Right atrium auricular region (tissue), 2 donors: ENCODE measurements at regions not wholly inside any gene's neighbourhood (a gene's known extent, or its start where the extent isn't known, plus 50 kb on each side); places are given as distances from the start of the nearest gene placed in this dataset.
A peak's percentile ranks its signal among the peaks of the same experiment; 100 is the strongest.

Experiments
- DNase-seq: peaks from one replicate; pipeline ENCODE4 v3.0.0-alpha.2; 2019; ENCODE audit warnings: low spot score
- H3K27ac ChIP-seq, 2 donors: fragments of 200-600 bp; sonication (generic); 1 replicate in 1 of 2; 2 replicates in 1 of 2; pipeline ENCODE4 v1.5.1; 2016 to 2019
- H3K27me3 ChIP-seq, 2 donors: fragments of 200-600 bp; sonication (generic); one replicate each; pipeline versions ENCODE4 v1.5.1 to v1.6.0; 2017 to 2019
- H3K36me3 ChIP-seq: fragments of 200-600 bp; sonication (generic); one replicate; pipeline ENCODE4 v1.5.1; 2016
- H3K4me1 ChIP-seq, 2 donors: fragments of 200-600 bp; sonication (generic); one replicate each; pipeline versions ENCODE4 v1.5.1 to v1.6.0; 2017 to 2019
- H3K4me3 ChIP-seq, 2 donors: fragments of 200-600 bp; sonication (generic); 1 replicate in 1 of 2; 2 replicates in 1 of 2; pipeline ENCODE4 v1.5.1; 2017 to 2019; ENCODE audit warnings: mild to moderate bottlenecking in 1 of 2, moderate library complexity in 1 of 2
- H3K9me3 ChIP-seq, 2 donors: fragments of 200-600 bp; sonication (generic); one replicate each; pipeline ENCODE4 v1.5.1; 2019
- TF ChIP-seq, protein P1 (sequence below), 2 donors: fragments of 200-600 bp; sonication (generic); IDR thresholded peaks; one replicate each; pipeline ENCODE4 v1.5.1; 2019; ENCODE audit warnings: antibody characterized with exemption in 2 of 2

DNA sequence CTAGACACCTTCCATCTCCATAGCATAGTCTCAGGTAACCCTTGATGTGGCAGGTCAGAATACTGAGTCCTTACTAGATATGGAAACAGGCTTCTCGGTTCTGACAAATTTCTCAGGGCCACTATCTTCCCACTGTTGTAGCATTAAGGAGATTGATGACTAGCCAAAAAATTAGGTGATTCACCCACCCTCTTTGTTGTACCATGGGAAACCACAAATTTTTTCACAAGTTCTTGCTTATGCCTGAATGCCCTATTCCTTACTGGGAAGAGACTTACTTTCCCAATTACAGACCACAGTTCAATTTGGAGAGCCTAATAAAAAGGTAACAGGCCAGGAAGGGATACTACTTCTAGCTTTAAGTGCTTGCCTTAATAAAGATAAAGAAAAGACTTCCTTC is 948.8 kb downstream of the GRM8 start:
- Histone ChIP-seq H3K27ac (no peak overlapping the region), H3K36me3 (no peaks in the 10 kb centered on the region), H3K9me3 (no peaks in the 10 kb centered on the region), H3K4me1 (no peaks in the 10 kb centered on the region), H3K4me3 (no peak overlapping the region), H3K27me3 (no peaks in the 10 kb centered on the region)
- TF ChIP-seq, protein P1, sequence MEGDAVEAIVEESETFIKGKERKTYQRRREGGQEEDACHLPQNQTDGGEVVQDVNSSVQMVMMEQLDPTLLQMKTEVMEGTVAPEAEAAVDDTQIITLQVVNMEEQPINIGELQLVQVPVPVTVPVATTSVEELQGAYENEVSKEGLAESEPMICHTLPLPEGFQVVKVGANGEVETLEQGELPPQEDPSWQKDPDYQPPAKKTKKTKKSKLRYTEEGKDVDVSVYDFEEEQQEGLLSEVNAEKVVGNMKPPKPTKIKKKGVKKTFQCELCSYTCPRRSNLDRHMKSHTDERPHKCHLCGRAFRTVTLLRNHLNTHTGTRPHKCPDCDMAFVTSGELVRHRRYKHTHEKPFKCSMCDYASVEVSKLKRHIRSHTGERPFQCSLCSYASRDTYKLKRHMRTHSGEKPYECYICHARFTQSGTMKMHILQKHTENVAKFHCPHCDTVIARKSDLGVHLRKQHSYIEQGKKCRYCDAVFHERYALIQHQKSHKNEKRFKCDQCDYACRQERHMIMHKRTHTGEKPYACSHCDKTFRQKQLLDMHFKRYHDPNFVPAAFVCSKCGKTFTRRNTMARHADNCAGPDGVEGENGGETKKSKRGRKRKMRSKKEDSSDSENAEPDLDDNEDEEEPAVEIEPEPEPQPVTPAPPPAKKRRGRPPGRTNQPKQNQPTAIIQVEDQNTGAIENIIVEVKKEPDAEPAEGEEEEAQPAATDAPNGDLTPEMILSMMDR (IDR thresholded peaks at IDR 0.05) = no peak
- no peak for DNase-seq

DNA sequence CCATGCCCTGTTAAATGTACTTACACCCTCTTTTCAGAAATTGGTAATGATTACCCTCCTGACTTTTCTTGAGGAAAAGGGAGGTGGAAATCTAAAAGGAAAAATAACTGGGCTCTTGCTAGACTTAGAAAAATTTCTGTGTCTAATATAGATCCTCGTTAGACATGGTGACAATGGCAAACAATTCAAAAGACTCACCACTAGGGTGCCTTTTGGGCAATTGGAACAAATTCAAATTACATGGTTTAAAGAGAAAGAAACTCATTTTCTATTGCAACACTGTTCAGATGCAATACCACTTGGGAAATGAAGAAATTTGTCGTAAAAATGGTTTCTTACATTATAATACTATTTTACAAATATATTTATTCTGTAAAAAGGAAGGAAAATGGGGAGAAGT is 950.1 kb downstream of the GRM8 start:
- H3K9me3 ChIP-seq = no peaks in the 10 kb centered on the region
- no peak for DNase-seq
- H3K27ac ChIP-seq = no peak overlapping the region
- no peaks in the 10 kb centered on the region for H3K4me1 ChIP-seq
- no peaks in the 10 kb centered on the region for H3K27me3 ChIP-seq
- no peaks in the 10 kb centered on the region for H3K36me3 ChIP-seq
- H3K4me3 ChIP-seq = no peak overlapping the region
- TF ChIP-seq, protein P1 (IDR thresholded peaks at IDR 0.05) = peak in 1 of 2 donors; percentile 16

DNA sequence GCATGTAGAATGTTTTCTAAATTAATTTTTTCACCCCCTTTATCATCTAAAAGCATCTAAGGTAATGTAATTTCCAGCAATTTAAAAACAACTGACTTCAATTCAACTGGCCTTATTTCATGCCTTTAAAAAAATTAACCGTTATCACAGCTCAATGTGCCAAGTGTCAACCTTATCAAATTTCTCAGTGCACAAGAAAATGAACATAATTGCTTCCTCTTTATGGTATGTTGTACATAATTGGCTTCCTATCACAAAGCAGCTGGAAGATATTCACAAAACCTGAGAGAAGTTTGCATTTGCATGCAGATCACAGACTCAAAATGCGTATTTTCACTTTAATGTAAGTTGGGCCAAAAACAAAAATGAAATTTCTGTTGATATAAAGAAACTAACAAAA is 966.4 kb downstream of the GRM8 start:
- no peaks in the 10 kb centered on the region for H3K27me3 ChIP-seq
- H3K27ac ChIP-seq = no peak overlapping the region
- H3K4me1 ChIP-seq = no peaks in the 10 kb centered on the region
- no peak overlapping the region for H3K4me3 ChIP-seq
- no peaks in the 10 kb centered on the region for H3K9me3 ChIP-seq
- H3K36me3 ChIP-seq = no peaks in the 10 kb centered on the region
- TF ChIP-seq, protein P1 (IDR thresholded peaks at IDR 0.05) = no peak
- DNase-seq = no peak

DNA sequence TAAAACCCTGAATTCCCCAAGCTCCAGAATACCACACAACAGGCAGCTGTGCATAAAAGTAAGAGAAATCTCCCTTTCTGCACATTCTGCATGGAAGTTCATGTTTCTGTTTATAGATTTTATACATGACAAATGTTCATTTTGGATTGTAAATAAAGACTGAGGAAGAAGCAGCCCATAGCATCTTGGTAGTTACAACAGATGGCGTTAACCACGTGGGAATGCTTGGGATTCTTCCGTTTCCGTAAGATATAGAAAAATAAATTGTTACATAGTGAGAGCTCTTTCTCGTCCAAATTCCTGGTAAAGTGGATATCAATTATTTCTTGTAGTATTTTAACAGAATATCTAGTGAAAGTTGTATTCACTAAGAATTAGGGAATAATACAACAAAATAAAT is 1016.5 kb downstream of the GRM8 start:
- TF ChIP-seq, protein P1 (IDR thresholded peaks at IDR 0.05) = no peak
- Histone ChIP-seq H3K36me3 (no peaks in the 10 kb centered on the region), H3K4me3 (no peak overlapping the region), H3K9me3 (no peaks in the 10 kb centered on the region), H3K27ac (no peak overlapping the region), H3K4me1 (no peaks in the 10 kb centered on the region), H3K27me3 (no peaks in the 10 kb centered on the region)
- DNase-seq = no peak

DNA sequence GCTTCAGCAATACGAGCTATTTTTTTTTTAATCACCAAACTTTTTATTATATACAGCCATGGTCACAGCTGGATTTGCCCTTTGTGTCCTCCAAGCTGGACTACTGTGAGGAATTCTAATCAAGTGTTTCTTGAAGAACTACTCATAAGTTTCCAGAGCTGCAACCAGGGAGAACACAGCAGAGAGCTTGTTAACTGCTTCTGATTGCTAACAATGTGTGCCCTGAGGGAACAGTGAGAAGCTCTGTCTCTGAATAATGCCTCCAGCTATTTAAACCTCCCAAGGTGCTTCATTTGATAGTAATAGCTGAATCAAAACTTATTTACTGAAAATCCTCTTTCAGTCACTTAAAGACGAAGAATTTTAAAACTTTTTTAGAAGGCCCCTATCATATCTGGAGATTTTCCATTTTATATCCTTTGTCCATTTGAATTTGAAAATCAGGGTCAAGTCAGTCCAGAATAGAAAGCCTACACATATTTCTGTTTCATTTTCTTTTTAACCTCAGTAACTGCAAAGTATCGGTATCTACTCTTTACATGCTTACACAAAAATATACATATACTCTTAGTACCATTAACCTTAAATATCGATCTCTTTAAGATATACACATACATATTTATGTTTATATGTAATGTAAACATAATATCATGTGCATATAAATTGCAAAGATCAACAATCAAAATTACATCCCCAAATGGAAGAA is 1024.2 kb downstream of the GRM8 start:
- Histone ChIP-seq H3K4me1 (no peaks in the 10 kb centered on the region), H3K27me3 (no peaks in the 10 kb centered on the region), H3K36me3 (no peaks in the 10 kb centered on the region), H3K27ac (no peak overlapping the region), H3K4me3 (no peak overlapping the region), H3K9me3 (no peaks in the 10 kb centered on the region)
- TF ChIP-seq, protein P1 (IDR thresholded peaks at IDR 0.05) = no peak
- no peak for DNase-seq

DNA sequence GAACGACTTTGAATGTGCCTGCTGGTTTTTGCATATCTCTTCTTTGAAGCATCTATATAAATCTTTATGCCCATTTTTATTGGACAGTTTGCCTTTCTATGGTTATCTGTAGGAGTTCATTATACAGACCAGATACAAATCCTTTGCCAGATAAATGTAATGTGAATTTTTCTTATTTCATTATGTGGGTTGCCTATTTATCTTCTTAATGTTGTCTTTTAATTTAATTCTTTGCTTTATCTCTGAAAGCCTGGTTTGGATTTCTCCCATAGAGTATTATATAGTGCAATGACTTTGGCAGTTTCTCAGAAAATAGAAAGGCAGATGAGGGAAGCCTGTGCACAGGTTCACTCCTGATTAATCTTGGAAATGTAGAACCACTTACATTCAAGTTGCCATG is 1025.1 kb downstream of the GRM8 start:
- H3K36me3 ChIP-seq = no peaks in the 10 kb centered on the region
- no peaks in the 10 kb centered on the region for H3K4me1 ChIP-seq
- no peak for DNase-seq
- H3K27me3 ChIP-seq = no peaks in the 10 kb centered on the region
- H3K4me3 ChIP-seq = no peak overlapping the region
- no peaks in the 10 kb centered on the region for H3K9me3 ChIP-seq
- TF ChIP-seq, protein P1 (IDR thresholded peaks at IDR 0.05) = no peak
- H3K27ac ChIP-seq = no peak overlapping the region
